ENCODE measurements at regions not wholly inside any gene's neighbourhood (a gene's known extent, or its start where the extent isn't known, plus 50 kb on each side); places are given as distances from the start of the nearest gene placed in this dataset.

DNA sequence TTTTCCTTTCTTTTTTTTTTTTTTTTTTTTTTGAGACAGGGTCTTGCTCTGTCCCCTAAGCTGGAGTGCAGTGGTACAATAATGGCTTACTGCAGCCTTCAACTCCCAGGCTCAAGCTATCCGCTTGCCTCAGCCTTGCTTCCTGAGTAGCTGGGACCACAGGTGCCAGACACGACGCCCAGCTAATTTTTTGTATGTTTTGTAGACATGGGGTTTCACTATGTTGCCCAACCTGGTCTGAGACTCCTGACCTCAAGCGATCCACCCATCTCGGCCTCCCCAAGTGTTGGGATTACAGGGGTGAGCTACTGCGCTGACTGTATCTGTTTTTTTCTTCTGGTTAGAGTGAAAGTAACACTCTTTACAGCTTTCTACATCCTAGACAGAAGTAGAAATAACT is 167.9 kb upstream of the FOXN2 start:
- H3K36me3 ChIP-seq (ENCODE audit: control insufficient read depth in 2 of 2, extremely low read depth in 1 of 2, insufficient read depth in 2 of 2, low read length in 2 of 2): no peaks in the 10 kb centered on the region
- no peak overlapping the region for H3K4me3 ChIP-seq (ENCODE audit: control insufficient read depth in 2 of 3, extremely low read depth in 1 of 3, insufficient read depth in 2 of 3, low read depth in 1 of 3, low read length in 3 of 3)
- dilution Hi-C loops (cut with MboI; ENCODE audit: extremely low pct_ligation_motif_present, low sequenced_read_pairs): no loop called here
- no peak overlapping the region for H3K9ac ChIP-seq (ENCODE audit: control insufficient read depth, extremely low read depth, insufficient read depth, low read length)
- DNase-seq (ENCODE audit: low read depth, low spot score) (no peak), FAIRE-seq (no peak)
- TF ChIP-seq EZH2 (IDR thresholded peaks at IDR 0.05; ENCODE audit: low read length): no peak
- TF ChIP-seq, protein P1, sequence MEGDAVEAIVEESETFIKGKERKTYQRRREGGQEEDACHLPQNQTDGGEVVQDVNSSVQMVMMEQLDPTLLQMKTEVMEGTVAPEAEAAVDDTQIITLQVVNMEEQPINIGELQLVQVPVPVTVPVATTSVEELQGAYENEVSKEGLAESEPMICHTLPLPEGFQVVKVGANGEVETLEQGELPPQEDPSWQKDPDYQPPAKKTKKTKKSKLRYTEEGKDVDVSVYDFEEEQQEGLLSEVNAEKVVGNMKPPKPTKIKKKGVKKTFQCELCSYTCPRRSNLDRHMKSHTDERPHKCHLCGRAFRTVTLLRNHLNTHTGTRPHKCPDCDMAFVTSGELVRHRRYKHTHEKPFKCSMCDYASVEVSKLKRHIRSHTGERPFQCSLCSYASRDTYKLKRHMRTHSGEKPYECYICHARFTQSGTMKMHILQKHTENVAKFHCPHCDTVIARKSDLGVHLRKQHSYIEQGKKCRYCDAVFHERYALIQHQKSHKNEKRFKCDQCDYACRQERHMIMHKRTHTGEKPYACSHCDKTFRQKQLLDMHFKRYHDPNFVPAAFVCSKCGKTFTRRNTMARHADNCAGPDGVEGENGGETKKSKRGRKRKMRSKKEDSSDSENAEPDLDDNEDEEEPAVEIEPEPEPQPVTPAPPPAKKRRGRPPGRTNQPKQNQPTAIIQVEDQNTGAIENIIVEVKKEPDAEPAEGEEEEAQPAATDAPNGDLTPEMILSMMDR (optimal IDR thresholded peaks at IDR 0.05 in 1 of 3, IDR thresholded peaks at IDR 0.05 in 1 of 3, conservative IDR thresholded peaks at IDR 0.05 in 1 of 3; ENCODE audit: extremely low read depth in 1 of 3, insufficient read depth in 2 of 3, low read length in 3 of 3): no peak
- no peaks in the 10 kb centered on the region for H3K4me1 ChIP-seq (ENCODE audit: control insufficient read depth, extremely low read depth, insufficient read depth, low read length)
- H2AFZ ChIP-seq (ENCODE audit: control insufficient read depth, low read length): no peak overlapping the region
- no peaks in the 10 kb centered on the region for H3K9me3 ChIP-seq (ENCODE audit: control insufficient read depth, low read depth, low read length)
- no peak overlapping the region for H3K27ac ChIP-seq (ENCODE audit: control insufficient read depth, insufficient read depth, low read length)
- H4K20me1 ChIP-seq (ENCODE audit: control insufficient read depth, extremely low read depth, insufficient read depth, low read length): no peaks in the 10 kb centered on the region
- no peaks in the 10 kb centered on the region for H3K79me2 ChIP-seq (ENCODE audit: control insufficient read depth, insufficient read depth, low read length)
- no peak overlapping the region for H3K4me2 ChIP-seq (ENCODE audit: control insufficient read depth, extremely low read depth, insufficient read depth, low read depth, low read length)
- H3K27me3 ChIP-seq (ENCODE audit: control insufficient read depth, extremely low read depth, insufficient read depth, low read length): no peaks in the 10 kb centered on the region
- no peaks in the 10 kb centered on the region for H3K9me1 ChIP-seq (ENCODE audit: control insufficient read depth, extremely low read depth, insufficient read depth, low read length)

DNA sequence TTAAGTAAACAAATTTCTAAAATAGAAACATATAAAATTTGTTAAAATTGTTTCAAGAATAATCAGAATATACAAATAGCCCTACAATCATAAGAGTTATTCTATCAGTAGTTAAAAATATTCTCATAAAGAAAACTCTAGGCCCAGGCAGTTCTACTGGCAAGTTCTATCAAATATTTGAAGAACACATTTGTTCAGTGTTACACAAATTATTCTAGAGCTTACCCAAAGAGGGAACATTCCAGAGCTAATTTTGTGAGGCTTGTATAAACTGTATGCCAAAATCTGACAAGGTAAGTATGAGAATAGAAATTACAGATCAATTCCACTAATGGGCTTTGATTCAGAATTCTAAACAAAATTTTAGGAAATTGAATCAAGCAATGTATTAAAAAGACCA is 166.8 kb upstream of the FOXN2 start:
- FAIRE-seq (no peak), DNase-seq (ENCODE audit: low read depth, low spot score) (no peak)
- Histone ChIP-seq H3K9ac (ENCODE audit: control insufficient read depth, extremely low read depth, insufficient read depth, low read length) (no peak overlapping the region), H3K4me2 (ENCODE audit: control insufficient read depth, extremely low read depth, insufficient read depth, low read depth, low read length) (no peak overlapping the region), H3K27ac (ENCODE audit: control insufficient read depth, insufficient read depth, low read length) (no peak overlapping the region), H3K4me3 (ENCODE audit: control insufficient read depth in 2 of 3, extremely low read depth in 1 of 3, insufficient read depth in 2 of 3, low read depth in 1 of 3, low read length in 3 of 3) (no peak overlapping the region), H3K9me1 (ENCODE audit: control insufficient read depth, extremely low read depth, insufficient read depth, low read length) (no peaks in the 10 kb centered on the region), H3K4me1 (ENCODE audit: control insufficient read depth, extremely low read depth, insufficient read depth, low read length) (no peaks in the 10 kb centered on the region), H3K27me3 (ENCODE audit: control insufficient read depth, extremely low read depth, insufficient read depth, low read length) (no peaks in the 10 kb centered on the region), H4K20me1 (ENCODE audit: control insufficient read depth, extremely low read depth, insufficient read depth, low read length) (no peaks in the 10 kb centered on the region), H3K79me2 (ENCODE audit: control insufficient read depth, insufficient read depth, low read length) (no peaks in the 10 kb centered on the region), H3K9me3 (ENCODE audit: control insufficient read depth, low read depth, low read length) (no peaks in the 10 kb centered on the region), H2AFZ (ENCODE audit: control insufficient read depth, low read length) (no peak overlapping the region), H3K36me3 (ENCODE audit: control insufficient read depth in 2 of 2, extremely low read depth in 1 of 2, insufficient read depth in 2 of 2, low read length in 2 of 2) (no peaks in the 10 kb centered on the region)
- no peak for TF ChIP-seq EZH2 (IDR thresholded peaks at IDR 0.05; ENCODE audit: low read length)
- TF ChIP-seq, protein P1 (optimal IDR thresholded peaks at IDR 0.05 in 1 of 3, IDR thresholded peaks at IDR 0.05 in 1 of 3, conservative IDR thresholded peaks at IDR 0.05 in 1 of 3; ENCODE audit: extremely low read depth in 1 of 3, insufficient read depth in 2 of 3, low read length in 3 of 3): no peak
- dilution Hi-C loops (cut with MboI; ENCODE audit: extremely low pct_ligation_motif_present, low sequenced_read_pairs): no loop called here
